H1 (cell line): ENCODE measurements at regions not wholly inside any gene's neighbourhood (a gene's known extent, or its start where the extent isn't known, plus 50 kb on each side); places are given as distances from the start of the nearest gene placed in this dataset.

Source experiments
- ASH2L ChIP-seq: fragments of 200-600, 300-600 bp; sonication (generic); IDR thresholded peaks from one replicate; pipeline ENCODE4 v1.7.1; 2017; ENCODE audit warnings: low read length
- CHD1 ChIP-seq: IDR thresholded peaks from 2 replicates; pipeline ENCODE4 v1.6.1; 2012; ENCODE audit warnings: low read depth, low read length, improper control_type of control experiment
- HDAC2 ChIP-seq, 2 experiments: fragments of 300-600 bp in 1 of 2; sonication (generic) in 1 of 2; IDR thresholded peaks; 2 replicates each; pipeline ENCODE4 v1.6.1; 2011 to 2012; ENCODE audit warnings: low read depth in 2 of 2, low read length in 2 of 2, mild to moderate bottlenecking in 2 of 2, moderate library complexity in 2 of 2, borderline replicate concordance in 1 of 2, inconsistent platforms in 1 of 2
- SP4 ChIP-seq: IDR thresholded peaks from 2 replicates; pipeline ENCODE4 v1.6.1; 2012; ENCODE audit warnings: low read length, inconsistent platforms
- SRF ChIP-seq: IDR thresholded peaks from 2 replicates; pipeline ENCODE4 v1.6.1; 2011; ENCODE audit warnings: mild to moderate bottlenecking, low read depth, low read length, moderate library complexity
- TBP ChIP-seq: IDR thresholded peaks from 2 replicates; pipeline ENCODE4 v1.6.1; 2011; ENCODE audit warnings: low read depth, low read length, improper control_type of control experiment

DNA sequence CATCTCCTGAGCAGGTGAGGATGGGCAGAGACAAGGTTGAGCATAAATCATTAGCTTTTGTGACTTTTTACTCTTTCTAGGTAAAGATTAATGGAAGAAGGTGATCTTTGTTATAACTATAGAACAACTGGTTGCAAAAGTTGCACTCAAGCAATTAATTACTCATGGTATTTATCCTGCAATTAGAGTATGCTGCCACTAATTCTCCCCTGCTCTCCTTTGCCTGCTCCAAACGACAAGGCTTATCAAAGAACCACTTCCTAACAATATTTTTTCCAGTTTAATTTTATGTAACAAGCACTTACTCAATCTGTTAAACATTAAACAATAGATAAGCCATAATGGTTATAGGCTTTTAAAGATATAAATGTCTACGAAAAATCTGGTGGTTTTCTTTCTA is 189.9 kb upstream of the PELI2 start (continued):
- TF ChIP-seq HDAC2 (IDR thresholded peaks at IDR 0.05; ENCODE audit: borderline replicate concordance in 1 of 2, low read depth in 2 of 2, low read length in 2 of 2) (no peak), CHD1 (no peak), ASH2L (no peak), TBP (no peak), SRF (no peak), SP4 (no peak)
- TF ChIP-seq, all 59 proteins: peak for 0
